Mesothelial cell of epicardium (in vitro differentiated cells): ENCODE measurements at regions not wholly inside any gene's neighbourhood (a gene's known extent, or its start where the extent isn't known, plus 50 kb on each side); places are given as distances from the start of the nearest gene placed in this dataset.

ENCODE experiments used
- DNase-seq, 2 experiments: peaks; one replicate each; pipeline ENCODE4 v3.0.0; 2021; ENCODE audit warnings: low spot score in 2 of 2; ENCODE audit not compliant: unreplicated experiment in 2 of 2
- H3K27ac Mint-ChIP-seq: 2 replicates; pipeline ENCODE4 v1.8.0; 2021; ENCODE audit warnings: mixed read lengths
- H3K27me3 Mint-ChIP-seq: 2 replicates; pipeline ENCODE4 v1.8.0; 2021; ENCODE audit warnings: low read depth, mixed read lengths
- H3K36me3 Mint-ChIP-seq: 2 replicates; pipeline ENCODE4 v1.8.0; 2021; ENCODE audit warnings: mixed read lengths
- H3K4me1 Mint-ChIP-seq: 2 replicates; pipeline ENCODE4 v1.8.0; 2021; ENCODE audit warnings: mixed read lengths
- H3K4me3 Mint-ChIP-seq: 2 replicates; pipeline ENCODE4 v1.8.0; 2021; ENCODE audit warnings: mild to moderate bottlenecking, moderate library complexity, mixed read lengths
- H3K9me3 Mint-ChIP-seq: 2 replicates; pipeline ENCODE4 v1.8.0; 2021; ENCODE audit warnings: mixed read lengths
- TF ChIP-seq, protein P1 (sequence below): fragments of 200-600 bp; sonication (generic); IDR thresholded peaks from one replicate; pipeline ENCODE4 v1.5.0; 2021; ENCODE audit warnings: antibody characterized with exemption; ENCODE audit not compliant: unreplicated experiment

- Mint-ChIP-seq H3K36me3 (no peaks in the 10 kb centered on the region), H3K27ac (no peak overlapping the region), H3K27me3 (peaks cover 28% of the 10 kb centered on the region), H3K4me1 (peaks cover 5% of the 10 kb centered on the region), H3K9me3 (no peaks in the 10 kb centered on the region), H3K4me3 (no peak overlapping the region)
- no peak for DNase-seq
- TF ChIP-seq, protein P1, sequence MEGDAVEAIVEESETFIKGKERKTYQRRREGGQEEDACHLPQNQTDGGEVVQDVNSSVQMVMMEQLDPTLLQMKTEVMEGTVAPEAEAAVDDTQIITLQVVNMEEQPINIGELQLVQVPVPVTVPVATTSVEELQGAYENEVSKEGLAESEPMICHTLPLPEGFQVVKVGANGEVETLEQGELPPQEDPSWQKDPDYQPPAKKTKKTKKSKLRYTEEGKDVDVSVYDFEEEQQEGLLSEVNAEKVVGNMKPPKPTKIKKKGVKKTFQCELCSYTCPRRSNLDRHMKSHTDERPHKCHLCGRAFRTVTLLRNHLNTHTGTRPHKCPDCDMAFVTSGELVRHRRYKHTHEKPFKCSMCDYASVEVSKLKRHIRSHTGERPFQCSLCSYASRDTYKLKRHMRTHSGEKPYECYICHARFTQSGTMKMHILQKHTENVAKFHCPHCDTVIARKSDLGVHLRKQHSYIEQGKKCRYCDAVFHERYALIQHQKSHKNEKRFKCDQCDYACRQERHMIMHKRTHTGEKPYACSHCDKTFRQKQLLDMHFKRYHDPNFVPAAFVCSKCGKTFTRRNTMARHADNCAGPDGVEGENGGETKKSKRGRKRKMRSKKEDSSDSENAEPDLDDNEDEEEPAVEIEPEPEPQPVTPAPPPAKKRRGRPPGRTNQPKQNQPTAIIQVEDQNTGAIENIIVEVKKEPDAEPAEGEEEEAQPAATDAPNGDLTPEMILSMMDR, result no peak
Measured at GRCh38 chr9:75461183-75461582, 372.9 kb downstream of the OSTF1 start.

DNA sequence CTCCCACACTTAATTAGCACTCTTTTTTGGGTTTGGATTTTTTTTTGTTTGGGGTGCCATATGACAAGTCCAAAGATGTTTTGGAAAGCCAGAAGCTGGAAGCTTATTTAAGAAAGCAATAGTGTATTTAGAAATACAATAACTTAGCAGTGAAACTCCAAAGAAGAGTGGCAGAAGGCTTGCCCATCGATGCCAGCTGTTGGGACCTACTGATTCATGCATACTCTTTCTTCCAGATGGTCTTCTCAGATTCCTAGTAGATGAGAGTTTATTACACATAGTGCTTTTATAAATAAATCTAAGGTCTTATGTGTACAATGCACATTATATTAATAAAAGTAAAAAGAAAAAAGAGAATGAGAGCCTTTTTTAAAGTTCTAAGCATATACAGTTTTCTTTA is 374.6 kb downstream of the OSTF1 start:
- no peak for DNase-seq
- Mint-ChIP-seq H3K27me3 (peaks cover 22% of the 10 kb centered on the region), H3K36me3 (no peaks in the 10 kb centered on the region), H3K4me1 (peaks cover 3% of the 10 kb centered on the region), H3K27ac (no peak overlapping the region), H3K9me3 (no peaks in the 10 kb centered on the region), H3K4me3 (no peak overlapping the region)
- TF ChIP-seq, protein P1, result no peak

DNA sequence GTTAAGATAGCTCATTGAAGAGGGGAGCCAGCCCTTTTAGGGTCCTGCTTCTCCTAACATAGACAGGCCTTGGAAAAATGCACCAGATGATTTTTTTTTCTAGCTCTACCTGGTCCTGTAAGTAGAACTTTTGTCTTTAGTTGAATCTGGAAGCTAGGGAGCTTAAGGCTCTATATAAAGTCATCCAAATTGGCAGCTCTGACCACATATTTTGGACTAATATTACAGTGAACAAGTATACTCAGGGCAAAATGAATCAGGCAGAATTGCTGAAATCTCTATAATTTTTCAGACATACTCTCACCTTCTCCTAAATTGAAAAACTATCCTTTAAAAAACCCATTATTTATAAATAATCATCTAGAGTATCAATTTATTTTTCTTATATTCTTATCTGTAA is 375.6 kb downstream of the OSTF1 start:
- Mint-ChIP-seq H3K27me3 (peaks cover 19% of the 10 kb centered on the region), H3K27ac (no peak overlapping the region), H3K4me1 (peaks cover 7% of the 10 kb centered on the region), H3K9me3 (no peaks in the 10 kb centered on the region), H3K36me3 (no peaks in the 10 kb centered on the region), H3K4me3 (no peak overlapping the region)
- TF ChIP-seq, protein P1, result no peak
- no peak for DNase-seq

DNA sequence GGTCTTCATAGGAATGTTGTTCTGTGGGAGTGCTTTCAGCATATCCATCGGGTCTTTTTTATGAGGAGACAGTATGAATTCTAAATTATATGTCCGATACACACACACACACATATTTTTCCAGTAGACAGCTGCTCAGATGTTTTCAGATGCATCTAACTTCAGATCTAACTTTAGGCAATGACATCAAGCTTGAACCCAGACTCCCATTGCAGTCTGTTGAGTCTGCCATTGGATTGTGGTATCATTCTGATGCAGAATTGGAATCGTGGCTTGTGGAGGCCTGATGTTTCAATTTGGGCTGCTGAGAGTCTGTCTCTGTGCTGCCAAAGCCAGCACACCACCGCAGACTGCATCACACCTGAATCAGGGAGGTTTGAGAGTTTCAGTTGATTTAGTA is 376.4 kb downstream of the OSTF1 start:
- Mint-ChIP-seq H3K27me3 (peaks cover 26% of the 10 kb centered on the region), H3K4me1 (peaks cover 7% of the 10 kb centered on the region), H3K9me3 (no peaks in the 10 kb centered on the region), H3K27ac (no peak overlapping the region), H3K36me3 (no peaks in the 10 kb centered on the region), H3K4me3 (no peak overlapping the region)
- no peak for DNase-seq
- TF ChIP-seq, protein P1, result no peak

- no peaks in the 10 kb centered on the region for H3K9me3 Mint-ChIP-seq
- peaks cover 30% of the 10 kb centered on the region for H3K27me3 Mint-ChIP-seq
- no peaks in the 10 kb centered on the region for H3K36me3 Mint-ChIP-seq
- peaks cover 15% of the 10 kb centered on the region for H3K4me1 Mint-ChIP-seq
- no peak overlapping the region for H3K27ac Mint-ChIP-seq
- DNase-seq, result no peak
- no peak overlapping the region for H3K4me3 Mint-ChIP-seq
- TF ChIP-seq, protein P1, result no peak
Measured at GRCh38 chr9:75467142-75467541, 378.8 kb downstream of the OSTF1 start.

- Mint-ChIP-seq H3K9me3 (no peaks in the 10 kb centered on the region), H3K27ac (no peak overlapping the region), H3K4me1 (peaks cover 23% of the 10 kb centered on the region), H3K4me3 (no peak overlapping the region), H3K36me3 (no peaks in the 10 kb centered on the region), H3K27me3 (peaks cover 45% of the 10 kb centered on the region)
- DNase-seq, result no peak
- TF ChIP-seq, protein P1, result no peak
Measured at GRCh38 chr9:75471549-75472114, 383.3 kb downstream of the OSTF1 start.
